Esophagus muscularis mucosa (tissue), 4 donors: ENCODE measurements at regions not wholly inside any gene's neighbourhood (a gene's known extent, or its start where the extent isn't known, plus 50 kb on each side); places are given as distances from the start of the nearest gene placed in this dataset.
A peak's percentile ranks its signal among the peaks of the same experiment; 100 is the strongest.

Experiments used
- DNase-seq: peaks from one replicate; pipeline ENCODE4 v3.0.0-alpha.2; 2017; ENCODE audit errors: extremely low spot score
- H3K27ac ChIP-seq, 4 donors: fragments of 200-600 bp; sonication (generic); replicated peaks in 1 of 4; 1 replicate in 3 of 4; 2 replicates in 1 of 4; pipeline ENCODE4 v1.5.1; 2016 to 2019; ENCODE audit warnings: mild to moderate bottlenecking in 1 of 4
- H3K27me3 ChIP-seq, 4 donors: fragments of 200-600 bp; sonication (generic); one replicate each; pipeline versions ENCODE4 v1.5.1 to v1.6.0; 2016 to 2019
- H3K36me3 ChIP-seq, 4 donors: fragments of 200-600 bp; sonication (generic); one replicate each; pipeline ENCODE4 v1.5.1; 2016 to 2019
- H3K4me1 ChIP-seq, 4 donors: fragments of 200-600 bp; sonication (generic); one replicate each; pipeline ENCODE4 v1.5.1; 2016 to 2019
- H3K4me3 ChIP-seq, 4 donors: fragments of 200-600 bp; sonication (generic); 1 replicate in 2 of 4; 2 replicates in 2 of 4; pipeline ENCODE4 v1.5.1; 2016 to 2019; ENCODE audit warnings: mild to moderate bottlenecking in 4 of 4, moderate library complexity in 1 of 4
- H3K9me3 ChIP-seq, 4 donors: fragments of 200-600 bp; sonication (generic); 1 replicate in 3 of 4; 2 replicates in 1 of 4; pipeline ENCODE4 v1.5.1; 2016 to 2019
- EP300 ChIP-seq: sonication (generic); formaldehyde crosslinking; IDR thresholded peaks from one replicate; pipeline ENCODE4 v1.6.1; 2017; ENCODE audit warnings: antibody characterized with exemption
- POLR2A ChIP-seq: fragments of 450-650 bp; IDR thresholded peaks from one replicate; pipeline ENCODE4 v1.6.1; 2017; ENCODE audit warnings: antibody characterized with exemption, moderate library complexity, mild to moderate bottlenecking, low read depth
- POLR2AphosphoS5 ChIP-seq, 2 donors: sonication (generic); formaldehyde crosslinking; IDR thresholded peaks; one replicate each; pipeline ENCODE4 v1.6.1; 2017; ENCODE audit warnings: antibody characterized with exemption in 2 of 2
- WGBS: methylation state at CpG from one replicate; pipeline ENCODE4 v1.1.5; 2018; 5-methylcytosine and 5-hydroxymethylcytosine counted together
- intact Hi-C: fragments of 100-400 bp; cut with DNase I; formaldehyde crosslinking; loops from one replicate; pipeline ENCODE4 v1.15.1; 2023
- TF ChIP-seq, protein P1 (sequence below), 3 experiments: fragments of 200-600 bp in 2 of 3; fragments of 450-650 bp in 1 of 3; sonication (generic) in 2 of 3; IDR thresholded peaks; one replicate each; pipeline ENCODE4 v1.5.1; 2017 to 2019; ENCODE audit warnings: antibody characterized with exemption in 3 of 3, mild to moderate bottlenecking in 2 of 3, moderate library complexity in 1 of 3

DNA sequence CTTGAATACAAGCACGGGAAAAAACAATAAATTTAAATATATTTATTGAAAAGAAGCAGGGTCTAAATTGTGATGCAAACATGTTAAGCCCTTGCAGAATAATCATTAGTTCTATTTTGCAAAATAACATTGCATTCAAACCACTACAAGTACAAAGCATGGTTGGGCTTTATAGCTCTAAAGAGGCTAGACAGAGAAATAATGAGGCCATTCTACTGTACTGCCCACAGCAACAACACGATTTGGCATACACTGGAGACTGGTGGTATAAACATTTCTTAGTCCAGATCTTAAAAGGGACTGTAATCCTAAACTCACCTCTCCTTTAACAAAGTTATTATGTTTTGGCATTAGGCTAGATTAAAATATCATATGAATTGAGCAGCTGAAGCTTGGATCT, 204.3 kb upstream of the LRIG1 start:
- TF ChIP-seq, protein P1, sequence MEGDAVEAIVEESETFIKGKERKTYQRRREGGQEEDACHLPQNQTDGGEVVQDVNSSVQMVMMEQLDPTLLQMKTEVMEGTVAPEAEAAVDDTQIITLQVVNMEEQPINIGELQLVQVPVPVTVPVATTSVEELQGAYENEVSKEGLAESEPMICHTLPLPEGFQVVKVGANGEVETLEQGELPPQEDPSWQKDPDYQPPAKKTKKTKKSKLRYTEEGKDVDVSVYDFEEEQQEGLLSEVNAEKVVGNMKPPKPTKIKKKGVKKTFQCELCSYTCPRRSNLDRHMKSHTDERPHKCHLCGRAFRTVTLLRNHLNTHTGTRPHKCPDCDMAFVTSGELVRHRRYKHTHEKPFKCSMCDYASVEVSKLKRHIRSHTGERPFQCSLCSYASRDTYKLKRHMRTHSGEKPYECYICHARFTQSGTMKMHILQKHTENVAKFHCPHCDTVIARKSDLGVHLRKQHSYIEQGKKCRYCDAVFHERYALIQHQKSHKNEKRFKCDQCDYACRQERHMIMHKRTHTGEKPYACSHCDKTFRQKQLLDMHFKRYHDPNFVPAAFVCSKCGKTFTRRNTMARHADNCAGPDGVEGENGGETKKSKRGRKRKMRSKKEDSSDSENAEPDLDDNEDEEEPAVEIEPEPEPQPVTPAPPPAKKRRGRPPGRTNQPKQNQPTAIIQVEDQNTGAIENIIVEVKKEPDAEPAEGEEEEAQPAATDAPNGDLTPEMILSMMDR (IDR thresholded peaks at IDR 0.05), result no peak
- TF ChIP-seq EP300 (no peak), POLR2A (no peak), POLR2AphosphoS5 (IDR thresholded peaks at IDR 0.05) (no peak)
- WGBS, result 56% methylated on average over 2 of the region's 2 CpGs
- no peak overlapping the region for H3K4me3 ChIP-seq
- H3K36me3 ChIP-seq, result no peaks in the 10 kb centered on the region
- no peaks in the 10 kb centered on the region for H3K9me3 ChIP-seq
- no peaks in the 10 kb centered on the region for H3K27me3 ChIP-seq
- H3K4me1 ChIP-seq, result peaks cover 0 to 53% (median 43%) of the 10 kb centered on the region in 4 donors
- no peak for DNase-seq
- intact Hi-C loops, result no loop called here
- peak overlapping the region in 3 of 4 donors; percentile 0 to 43 (median 31) for H3K27ac ChIP-seq

DNA sequence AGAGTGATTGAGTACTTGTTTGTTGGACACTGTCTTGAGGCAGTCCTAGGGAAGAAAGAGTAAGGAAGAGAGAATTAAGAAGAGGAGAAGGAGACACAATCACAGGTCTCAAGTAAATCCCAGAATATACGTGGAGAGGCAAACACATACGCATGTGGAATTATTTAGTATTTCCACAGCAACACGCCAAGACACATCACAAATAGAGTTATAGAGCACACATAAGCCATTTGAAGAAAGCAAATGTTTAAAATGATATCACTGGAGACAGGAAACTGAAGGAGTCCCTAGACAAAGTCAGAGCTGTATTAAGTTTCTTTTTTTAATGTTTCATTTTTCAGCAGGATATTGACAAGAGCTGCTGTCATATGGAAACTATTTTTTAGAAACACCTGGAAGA, 206.1 kb upstream of the LRIG1 start:
- no peaks in the 10 kb centered on the region for H3K36me3 ChIP-seq
- peak; percentile 7 for DNase-seq
- no peaks in the 10 kb centered on the region for H3K27me3 ChIP-seq
- WGBS, result 91% methylated on average over 3 of the region's 3 CpGs
- H3K27ac ChIP-seq, result no peak overlapping the region
- peaks cover 0 to 44% (median 36%) of the 10 kb centered on the region in 4 donors for H3K4me1 ChIP-seq
- intact Hi-C loops, result no loop called here
- no peak overlapping the region for H3K4me3 ChIP-seq
- no peaks in the 10 kb centered on the region for H3K9me3 ChIP-seq
- TF ChIP-seq POLR2A (no peak), EP300 (no peak), POLR2AphosphoS5 (IDR thresholded peaks at IDR 0.05) (no peak)
- TF ChIP-seq, protein P1 (IDR thresholded peaks at IDR 0.05), result no peak

DNA sequence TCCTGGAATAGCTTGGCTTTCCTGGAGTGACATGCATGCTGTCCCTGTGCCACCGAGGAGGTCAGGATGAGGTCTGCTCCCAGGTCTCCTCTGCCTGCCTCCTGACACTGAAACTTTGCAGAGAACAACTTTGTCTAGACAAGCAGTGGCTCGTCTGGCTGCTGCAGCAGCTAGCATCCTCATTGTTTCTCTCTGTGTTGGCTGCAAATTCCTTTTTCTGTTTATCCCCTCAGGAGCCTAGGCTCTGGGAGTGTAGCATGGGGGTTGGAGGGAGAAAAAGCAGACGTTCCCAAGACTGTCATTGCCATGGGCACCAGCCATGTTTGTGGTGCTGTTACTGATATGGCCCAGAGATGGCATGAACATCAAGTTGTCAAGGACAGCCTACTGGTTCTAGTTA, 208.7 kb upstream of the LRIG1 start:
- no peaks in the 10 kb centered on the region for H3K36me3 ChIP-seq
- TF ChIP-seq POLR2A (no peak), EP300 (no peak), POLR2AphosphoS5 (IDR thresholded peaks at IDR 0.05) (peak in 1 of 2 donors; percentile 7)
- TF ChIP-seq, protein P1 (IDR thresholded peaks at IDR 0.05), result no peak
- H3K9me3 ChIP-seq, result no peaks in the 10 kb centered on the region
- H3K27me3 ChIP-seq, result no peaks in the 10 kb centered on the region
- 36% methylated on average over 3 of the region's 3 CpGs for WGBS
- H3K4me1 ChIP-seq, result peaks cover 0 to 25% (median 21%) of the 10 kb centered on the region in 4 donors
- H3K4me3 ChIP-seq, result no peak overlapping the region
- intact Hi-C loops, result no loop called here
- peak; percentile 74 for DNase-seq
- H3K27ac ChIP-seq, result peak overlapping the region in 3 of 4 donors; percentile 11 to 21 (median 13)

DNA sequence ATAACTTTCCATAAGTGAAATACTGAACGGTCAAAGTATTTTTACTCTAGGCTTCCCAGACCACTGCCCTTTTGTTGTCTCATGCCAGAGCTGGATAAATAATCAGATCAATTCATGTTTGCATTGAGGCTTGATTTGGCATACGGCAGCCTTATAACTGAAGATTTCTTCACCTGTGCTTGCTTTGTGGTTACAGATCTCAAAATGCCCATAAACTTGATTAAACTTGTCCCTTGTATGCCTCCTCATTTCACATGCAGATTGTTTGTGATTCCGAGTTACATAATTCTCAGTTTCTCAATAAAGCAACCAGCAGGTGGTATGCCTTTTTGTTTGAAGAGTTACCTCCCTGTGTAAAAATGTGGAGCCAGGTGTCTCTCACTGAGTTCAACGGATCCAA, 211.4 kb upstream of the LRIG1 start:
- TF ChIP-seq POLR2AphosphoS5 (IDR thresholded peaks at IDR 0.05), result no peak
- TF ChIP-seq, protein P1 (IDR thresholded peaks at IDR 0.05), result no peak
- TF ChIP-seq EP300, result no peak
- TF ChIP-seq POLR2A, result no peak
- Histone ChIP-seq H3K4me1 (peaks cover 0 to 12% (median 10%) of the 10 kb centered on the region in 4 donors), H3K4me3 (no peak overlapping the region), H3K27ac (no peak overlapping the region), H3K9me3 (no peaks in the 10 kb centered on the region), H3K27me3 (no peaks in the 10 kb centered on the region), H3K36me3 (no peaks in the 10 kb centered on the region)
- DNase-seq, result peak; percentile 37
- WGBS, result 74% methylated on average over 4 of the region's 4 CpGs
- intact Hi-C loops, result no loop called here

DNA sequence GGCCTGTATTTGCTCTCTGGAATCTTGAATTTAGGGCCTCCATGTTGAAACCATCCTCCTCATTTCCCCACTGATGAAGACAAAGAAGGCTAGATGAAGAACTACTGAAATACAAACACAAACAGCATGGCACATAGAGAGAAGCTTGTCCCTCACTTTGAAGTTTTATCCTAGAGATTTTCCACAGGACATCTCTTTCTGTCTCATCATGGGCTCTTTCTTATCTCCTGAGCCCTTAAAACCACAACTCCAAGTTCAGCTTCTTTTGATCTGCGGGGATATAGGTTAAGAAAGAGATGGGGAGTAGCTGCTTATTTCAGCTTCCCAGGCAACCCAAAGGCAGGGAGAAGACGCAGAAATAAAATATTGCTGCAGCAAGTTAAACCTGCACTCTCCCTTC, 213.1 kb upstream of the LRIG1 start:
- Histone ChIP-seq H3K27ac (no peak overlapping the region), H3K4me1 (peaks cover 0 to 11% (median 10%) of the 10 kb centered on the region in 4 donors), H3K27me3 (no peaks in the 10 kb centered on the region), H3K9me3 (no peaks in the 10 kb centered on the region), H3K4me3 (no peak overlapping the region), H3K36me3 (no peaks in the 10 kb centered on the region)
- intact Hi-C loops, result no loop called here
- no peak for DNase-seq
- no peak for TF ChIP-seq POLR2AphosphoS5 (IDR thresholded peaks at IDR 0.05)
- TF ChIP-seq, protein P1 (IDR thresholded peaks at IDR 0.05), result no peak
- no peak for TF ChIP-seq POLR2A
- TF ChIP-seq EP300, result no peak
- 50% methylated on average over 2 of the region's 2 CpGs for WGBS
